ENCODE measurements at regions not wholly inside any gene's neighbourhood (a gene's known extent, or its start where the extent isn't known, plus 50 kb on each side); places are given as distances from the start of the nearest gene placed in this dataset.

DNA sequence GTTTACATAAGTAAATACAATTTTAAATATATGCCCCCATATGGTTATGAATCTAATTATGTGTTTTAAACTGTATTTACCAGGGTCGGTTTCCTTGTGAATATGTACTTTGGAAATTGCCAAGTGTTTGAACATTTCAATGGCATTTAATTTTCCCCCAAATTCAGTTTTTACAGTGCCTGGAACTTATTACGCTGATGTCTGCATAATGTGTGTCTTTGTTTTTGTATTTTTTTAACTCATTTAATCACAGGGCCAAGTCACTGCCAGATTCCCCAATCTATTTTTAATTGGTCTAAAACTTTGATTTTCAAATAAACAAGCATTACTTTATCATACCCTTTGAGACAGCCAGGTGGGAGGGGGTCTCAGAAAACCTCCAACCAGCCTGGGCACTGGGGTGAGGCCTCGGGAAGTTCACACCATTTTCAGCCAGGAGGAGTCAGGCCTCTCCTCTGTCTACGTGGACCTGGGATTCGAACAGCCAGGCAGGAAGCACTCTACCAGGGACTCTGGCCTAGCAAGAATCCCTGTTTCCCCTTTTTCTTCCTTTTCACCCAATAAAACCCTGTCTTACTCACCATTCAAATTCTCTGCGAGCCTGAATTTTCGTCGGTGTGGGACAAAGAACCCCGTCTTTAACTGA is 151.5 kb upstream of the COL1A2 start:
- DNase-seq (ENCODE audit: low spot score in 2 of 2) = no peak
- TF ChIP-seq, protein P1, sequence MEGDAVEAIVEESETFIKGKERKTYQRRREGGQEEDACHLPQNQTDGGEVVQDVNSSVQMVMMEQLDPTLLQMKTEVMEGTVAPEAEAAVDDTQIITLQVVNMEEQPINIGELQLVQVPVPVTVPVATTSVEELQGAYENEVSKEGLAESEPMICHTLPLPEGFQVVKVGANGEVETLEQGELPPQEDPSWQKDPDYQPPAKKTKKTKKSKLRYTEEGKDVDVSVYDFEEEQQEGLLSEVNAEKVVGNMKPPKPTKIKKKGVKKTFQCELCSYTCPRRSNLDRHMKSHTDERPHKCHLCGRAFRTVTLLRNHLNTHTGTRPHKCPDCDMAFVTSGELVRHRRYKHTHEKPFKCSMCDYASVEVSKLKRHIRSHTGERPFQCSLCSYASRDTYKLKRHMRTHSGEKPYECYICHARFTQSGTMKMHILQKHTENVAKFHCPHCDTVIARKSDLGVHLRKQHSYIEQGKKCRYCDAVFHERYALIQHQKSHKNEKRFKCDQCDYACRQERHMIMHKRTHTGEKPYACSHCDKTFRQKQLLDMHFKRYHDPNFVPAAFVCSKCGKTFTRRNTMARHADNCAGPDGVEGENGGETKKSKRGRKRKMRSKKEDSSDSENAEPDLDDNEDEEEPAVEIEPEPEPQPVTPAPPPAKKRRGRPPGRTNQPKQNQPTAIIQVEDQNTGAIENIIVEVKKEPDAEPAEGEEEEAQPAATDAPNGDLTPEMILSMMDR (IDR thresholded peaks at IDR 0.05) = no peak
- Histone ChIP-seq H3K4me1 (no peaks in the 10 kb centered on the region), H3K9me3 (no peaks in the 10 kb centered on the region), H3K27me3 (no peaks in the 10 kb centered on the region), H3K36me3 (no peaks in the 10 kb centered on the region), H3K4me3 (no peak overlapping the region), H3K27ac (no peak overlapping the region)
- intact Hi-C loops (cut with DNase I) = no loop called here

DNA sequence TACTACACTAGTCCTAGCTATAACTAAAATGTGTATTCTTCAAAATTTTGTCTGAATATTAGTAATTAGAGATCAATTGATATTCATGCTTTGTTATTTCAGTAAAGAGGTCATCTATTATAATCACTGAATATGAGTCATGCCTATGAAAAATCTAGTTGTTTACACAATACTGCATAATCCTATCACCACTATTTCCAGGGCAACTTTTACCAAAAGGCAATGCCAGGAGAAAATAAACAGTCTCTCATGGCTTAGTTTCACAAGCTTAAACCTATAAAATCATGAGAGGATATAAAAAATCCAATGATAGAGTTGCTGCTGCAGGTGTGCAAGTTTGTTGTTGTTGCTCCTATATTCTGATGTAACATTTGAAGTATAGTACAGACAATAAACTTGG is 149.9 kb upstream of the COL1A2 start:
- Histone ChIP-seq H3K4me1 (no peaks in the 10 kb centered on the region), H3K27me3 (no peaks in the 10 kb centered on the region), H3K27ac (no peak overlapping the region), H3K36me3 (no peaks in the 10 kb centered on the region), H3K4me3 (no peak overlapping the region), H3K9me3 (no peaks in the 10 kb centered on the region)
- TF ChIP-seq, protein P1 (IDR thresholded peaks at IDR 0.05) = no peak
- intact Hi-C loops (cut with DNase I) = no loop called here
- no peak for DNase-seq (ENCODE audit: low spot score in 2 of 2)

DNA sequence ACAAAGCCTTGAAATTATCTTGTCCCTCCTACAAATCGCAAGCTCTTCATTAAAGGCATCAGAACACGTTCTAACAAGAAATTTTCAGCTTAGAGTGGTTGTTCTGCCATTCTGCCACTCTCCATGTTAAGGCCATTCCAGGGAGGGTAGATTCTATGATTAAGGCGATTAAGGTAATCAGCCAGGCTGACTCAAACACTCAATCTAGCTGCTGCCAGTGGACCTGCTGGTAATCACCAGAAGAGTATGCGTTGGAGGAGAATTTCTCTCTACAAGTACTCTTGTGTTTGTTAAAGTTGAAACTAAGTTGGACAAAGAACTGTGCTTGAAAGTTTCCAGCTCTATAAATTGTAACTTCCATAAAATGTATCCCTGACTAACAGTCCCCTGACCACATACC is 149.2 kb upstream of the COL1A2 start:
- Histone ChIP-seq H3K36me3 (no peaks in the 10 kb centered on the region), H3K27ac (no peak overlapping the region), H3K4me3 (no peak overlapping the region), H3K27me3 (no peaks in the 10 kb centered on the region), H3K4me1 (no peaks in the 10 kb centered on the region), H3K9me3 (no peaks in the 10 kb centered on the region)
- no peak for DNase-seq (ENCODE audit: low spot score in 2 of 2)
- intact Hi-C loops (cut with DNase I) = no loop called here
- TF ChIP-seq, protein P1 (IDR thresholded peaks at IDR 0.05) = no peak

DNA sequence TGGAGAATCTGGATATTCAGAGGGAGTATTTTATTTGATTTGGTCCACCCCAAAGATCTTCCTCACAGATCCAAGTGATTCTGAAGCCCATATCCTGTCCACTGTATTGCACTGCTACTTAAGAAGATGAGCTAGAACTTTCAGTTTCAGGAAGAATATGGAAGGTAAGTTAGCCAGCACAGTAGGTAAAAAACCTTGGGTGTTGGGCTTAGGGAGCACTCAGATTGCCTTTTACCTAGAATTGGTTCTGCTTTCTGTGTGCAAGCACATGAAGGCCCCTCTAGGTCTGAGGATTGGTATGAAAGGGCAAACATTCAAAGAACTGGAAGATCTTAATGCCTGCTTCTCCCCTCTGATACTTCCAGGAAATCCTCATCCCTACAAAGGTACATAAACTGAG is 146.7 kb upstream of the COL1A2 start:
- intact Hi-C loops (cut with DNase I) = no loop called here
- Histone ChIP-seq H3K36me3 (no peaks in the 10 kb centered on the region), H3K4me3 (no peak overlapping the region), H3K27me3 (no peaks in the 10 kb centered on the region), H3K27ac (no peak overlapping the region), H3K4me1 (no peaks in the 10 kb centered on the region), H3K9me3 (no peaks in the 10 kb centered on the region)
- TF ChIP-seq, protein P1 (IDR thresholded peaks at IDR 0.05) = no peak
- no peak for DNase-seq (ENCODE audit: low spot score in 2 of 2)

DNA sequence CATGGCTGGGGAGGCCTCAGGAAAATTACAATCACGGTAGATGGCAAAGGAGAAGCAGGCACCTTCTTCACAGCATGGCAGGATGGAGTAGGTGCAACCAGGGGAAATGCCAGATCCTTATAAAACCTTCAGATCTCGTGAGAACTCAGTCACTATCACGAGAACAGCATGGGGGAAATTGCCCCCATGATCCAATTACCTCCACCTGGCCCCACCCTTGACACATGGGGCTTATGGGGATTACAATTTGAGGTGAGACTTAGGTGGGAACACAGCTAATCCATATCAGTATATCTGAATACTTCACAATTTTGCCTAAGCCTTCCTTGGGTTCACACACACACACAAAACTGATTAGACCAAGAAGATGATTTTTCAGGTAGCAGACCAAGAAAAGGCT is 145.1 kb upstream of the COL1A2 start:
- Histone ChIP-seq H3K36me3 (no peaks in the 10 kb centered on the region), H3K27ac (no peak overlapping the region), H3K4me3 (no peak overlapping the region), H3K27me3 (no peaks in the 10 kb centered on the region), H3K9me3 (no peaks in the 10 kb centered on the region), H3K4me1 (no peaks in the 10 kb centered on the region)
- intact Hi-C loops (cut with DNase I) = no loop called here
- DNase-seq (ENCODE audit: low spot score in 2 of 2) = no peak
- TF ChIP-seq, protein P1 (IDR thresholded peaks at IDR 0.05) = no peak

DNA sequence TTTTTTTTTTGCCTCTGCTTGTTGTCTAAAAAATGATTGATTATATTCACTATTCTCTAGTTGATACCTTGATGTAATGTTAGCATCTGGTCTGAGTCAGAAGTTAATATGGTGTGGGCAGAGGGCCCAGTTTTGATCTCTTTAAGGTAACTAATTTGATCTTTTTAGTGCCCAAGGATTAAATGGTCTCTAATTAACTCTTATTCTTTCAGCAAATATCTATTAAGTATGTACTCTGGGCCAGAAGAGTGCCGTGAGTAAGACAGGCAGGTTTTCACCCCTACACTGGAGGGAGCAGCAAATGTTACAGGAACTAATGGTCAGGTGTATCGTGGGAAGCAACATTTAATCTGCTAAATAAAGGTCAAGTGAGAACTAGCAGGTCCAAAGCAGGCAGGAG is 144.6 kb upstream of the COL1A2 start:
- H3K4me1 ChIP-seq = no peaks in the 10 kb centered on the region
- DNase-seq (ENCODE audit: low spot score in 2 of 2) = no peak
- TF ChIP-seq, protein P1 (IDR thresholded peaks at IDR 0.05) = no peak
- no peaks in the 10 kb centered on the region for H3K36me3 ChIP-seq
- intact Hi-C loops (cut with DNase I) = no loop called here
- no peaks in the 10 kb centered on the region for H3K27me3 ChIP-seq
- no peak overlapping the region for H3K27ac ChIP-seq
- no peak overlapping the region for H3K4me3 ChIP-seq
- H3K9me3 ChIP-seq = no peaks in the 10 kb centered on the region

Measured in ascending aorta (tissue), 2 donors.